ENCODE measurements at regions not wholly inside any gene's neighbourhood (a gene's known extent, or its start where the extent isn't known, plus 50 kb on each side); places are given as distances from the start of the nearest gene placed in this dataset.

GRCh38 chr21:31553461-31553860, 106.0 kb upstream of the SOD1 start:
- Mint-ChIP-seq H3K27ac (peak overlapping the region; percentile 68), H3K9me3 (peaks cover 2% of the 10 kb centered on the region), H3K4me1 (peaks cover 44% of the 10 kb centered on the region), H3K36me3 (ENCODE audit: low read depth) (peaks cover 5% of the 10 kb centered on the region), H3K4me3 (no peak overlapping the region), H3K27me3 (ENCODE audit: insufficient read depth) (peaks cover 18% of the 10 kb centered on the region)
- Histone ChIP-seq H3K9ac (ENCODE audit: extremely low read depth, low read length, poor library complexity, severe bottlenecking) (no peak overlapping the region), H3K36me3 (ENCODE audit: control insufficient read depth, insufficient read depth, low read length) (no peaks in the 10 kb centered on the region), H3K27me3 (ENCODE audit: control insufficient read depth, insufficient read depth, low read length, poor library complexity, severe bottlenecking) (peaks cover 12% of the 10 kb centered on the region), H3K4me3 (ENCODE audit: low read length) (no peak overlapping the region), H3K27ac (ENCODE audit: low read depth, low read length) (peak overlapping the region; percentile 88), H3K9me3 (ENCODE audit: control insufficient read depth, low read length) (peaks cover 6% of the 10 kb centered on the region), H3K4me1 (ENCODE audit: control insufficient read depth, insufficient read depth, low read length) (peaks cover 35% of the 10 kb centered on the region)
- no peak for DNase-seq
- TF ChIP-seq, protein P1, sequence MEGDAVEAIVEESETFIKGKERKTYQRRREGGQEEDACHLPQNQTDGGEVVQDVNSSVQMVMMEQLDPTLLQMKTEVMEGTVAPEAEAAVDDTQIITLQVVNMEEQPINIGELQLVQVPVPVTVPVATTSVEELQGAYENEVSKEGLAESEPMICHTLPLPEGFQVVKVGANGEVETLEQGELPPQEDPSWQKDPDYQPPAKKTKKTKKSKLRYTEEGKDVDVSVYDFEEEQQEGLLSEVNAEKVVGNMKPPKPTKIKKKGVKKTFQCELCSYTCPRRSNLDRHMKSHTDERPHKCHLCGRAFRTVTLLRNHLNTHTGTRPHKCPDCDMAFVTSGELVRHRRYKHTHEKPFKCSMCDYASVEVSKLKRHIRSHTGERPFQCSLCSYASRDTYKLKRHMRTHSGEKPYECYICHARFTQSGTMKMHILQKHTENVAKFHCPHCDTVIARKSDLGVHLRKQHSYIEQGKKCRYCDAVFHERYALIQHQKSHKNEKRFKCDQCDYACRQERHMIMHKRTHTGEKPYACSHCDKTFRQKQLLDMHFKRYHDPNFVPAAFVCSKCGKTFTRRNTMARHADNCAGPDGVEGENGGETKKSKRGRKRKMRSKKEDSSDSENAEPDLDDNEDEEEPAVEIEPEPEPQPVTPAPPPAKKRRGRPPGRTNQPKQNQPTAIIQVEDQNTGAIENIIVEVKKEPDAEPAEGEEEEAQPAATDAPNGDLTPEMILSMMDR (conservative IDR thresholded peaks at IDR 0.05) = no peak
- WGBS, 2 experiments (ENCODE audit: insufficient coverage in 1 of 2, insufficient read length in 1 of 2) = 85 to 87% methylated on average over 4 to 5 of the region's 5 CpGs

DNA sequence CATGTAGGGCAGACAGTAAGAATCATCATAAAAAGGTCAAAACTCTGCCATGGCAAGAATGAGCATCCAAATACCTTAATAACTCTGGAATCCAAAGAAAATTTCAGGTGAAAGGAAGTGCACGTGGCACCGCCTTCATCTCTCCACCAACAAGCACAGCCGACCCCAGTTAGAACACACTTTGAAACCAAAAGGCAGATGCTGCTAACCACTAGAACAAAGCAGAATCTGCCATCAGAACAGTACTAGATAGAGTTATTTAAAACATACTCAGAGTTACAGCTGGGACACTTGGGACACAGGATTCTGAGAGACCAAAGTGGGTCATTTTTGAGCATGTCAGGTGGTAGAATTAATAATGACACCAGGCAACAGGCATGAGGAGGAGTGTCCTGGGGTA, 106.7 kb upstream of the SOD1 start:
- Histone ChIP-seq H3K9ac (ENCODE audit: extremely low read depth, low read length, poor library complexity, severe bottlenecking) (no peak overlapping the region), H3K4me1 (ENCODE audit: control insufficient read depth, insufficient read depth, low read length) (peaks cover 35% of the 10 kb centered on the region), H3K9me3 (ENCODE audit: control insufficient read depth, low read length) (peaks cover 6% of the 10 kb centered on the region), H3K36me3 (ENCODE audit: control insufficient read depth, insufficient read depth, low read length) (no peaks in the 10 kb centered on the region), H3K27ac (ENCODE audit: low read depth, low read length) (no peak overlapping the region), H3K4me3 (ENCODE audit: low read length) (no peak overlapping the region), H3K27me3 (ENCODE audit: control insufficient read depth, insufficient read depth, low read length, poor library complexity, severe bottlenecking) (peaks cover 11% of the 10 kb centered on the region)
- peaks cover 44% of the 10 kb centered on the region for H3K4me1 Mint-ChIP-seq
- no peak for DNase-seq
- WGBS, 2 experiments (ENCODE audit: insufficient coverage in 1 of 2, insufficient read length in 1 of 2) = 90% methylated on average over 3 of the region's 3 CpGs; no CpG with 5 or more reads in 1 of the 2 experiments
- no peak overlapping the region for H3K27ac Mint-ChIP-seq
- peaks cover 18% of the 10 kb centered on the region for H3K27me3 Mint-ChIP-seq (ENCODE audit: insufficient read depth)
- peaks cover 2% of the 10 kb centered on the region for H3K9me3 Mint-ChIP-seq
- peaks cover 5% of the 10 kb centered on the region for H3K36me3 Mint-ChIP-seq (ENCODE audit: low read depth)
- no peak overlapping the region for H3K4me3 Mint-ChIP-seq
- TF ChIP-seq, protein P1 (conservative IDR thresholded peaks at IDR 0.05) = no peak

- no peak overlapping the region for H3K9ac ChIP-seq (ENCODE audit: extremely low read depth, low read length, poor library complexity, severe bottlenecking)
- peaks cover 5% of the 10 kb centered on the region for H3K36me3 Mint-ChIP-seq (ENCODE audit: low read depth)
- no peak overlapping the region for H3K4me3 Mint-ChIP-seq
- H3K4me3 ChIP-seq (ENCODE audit: low read length) = no peak overlapping the region
- peaks cover 43% of the 10 kb centered on the region for H3K4me1 Mint-ChIP-seq
- H3K9me3 ChIP-seq (ENCODE audit: control insufficient read depth, low read length) = peaks cover 6% of the 10 kb centered on the region
- no peaks in the 10 kb centered on the region for H3K36me3 ChIP-seq (ENCODE audit: control insufficient read depth, insufficient read depth, low read length)
- TF ChIP-seq, protein P1 (conservative IDR thresholded peaks at IDR 0.05) = no peak
- no peak for DNase-seq
- peaks cover 29% of the 10 kb centered on the region for H3K4me1 ChIP-seq (ENCODE audit: control insufficient read depth, insufficient read depth, low read length)
- H3K27me3 ChIP-seq (ENCODE audit: control insufficient read depth, insufficient read depth, low read length, poor library complexity, severe bottlenecking) = no peaks in the 10 kb centered on the region
- no peak overlapping the region for H3K27ac ChIP-seq (ENCODE audit: low read depth, low read length)
- H3K27me3 Mint-ChIP-seq (ENCODE audit: insufficient read depth) = peaks cover 5% of the 10 kb centered on the region
- 96 to 98% methylated on average over 5 to 7 of the region's 7 CpGs for WGBS, 2 experiments (ENCODE audit: insufficient coverage in 1 of 2, insufficient read length in 1 of 2)
- peaks cover 2% of the 10 kb centered on the region for H3K9me3 Mint-ChIP-seq
- no peak overlapping the region for H3K27ac Mint-ChIP-seq
Observed at GRCh38 chr21:31550070-31550469, 109.4 kb upstream of the SOD1 start.

Data from endodermal cell (in vitro differentiated cells).